ENCODE measurements at regions not wholly inside any gene's neighbourhood (a gene's known extent, or its start where the extent isn't known, plus 50 kb on each side); places are given as distances from the start of the nearest gene placed in this dataset.

DNA sequence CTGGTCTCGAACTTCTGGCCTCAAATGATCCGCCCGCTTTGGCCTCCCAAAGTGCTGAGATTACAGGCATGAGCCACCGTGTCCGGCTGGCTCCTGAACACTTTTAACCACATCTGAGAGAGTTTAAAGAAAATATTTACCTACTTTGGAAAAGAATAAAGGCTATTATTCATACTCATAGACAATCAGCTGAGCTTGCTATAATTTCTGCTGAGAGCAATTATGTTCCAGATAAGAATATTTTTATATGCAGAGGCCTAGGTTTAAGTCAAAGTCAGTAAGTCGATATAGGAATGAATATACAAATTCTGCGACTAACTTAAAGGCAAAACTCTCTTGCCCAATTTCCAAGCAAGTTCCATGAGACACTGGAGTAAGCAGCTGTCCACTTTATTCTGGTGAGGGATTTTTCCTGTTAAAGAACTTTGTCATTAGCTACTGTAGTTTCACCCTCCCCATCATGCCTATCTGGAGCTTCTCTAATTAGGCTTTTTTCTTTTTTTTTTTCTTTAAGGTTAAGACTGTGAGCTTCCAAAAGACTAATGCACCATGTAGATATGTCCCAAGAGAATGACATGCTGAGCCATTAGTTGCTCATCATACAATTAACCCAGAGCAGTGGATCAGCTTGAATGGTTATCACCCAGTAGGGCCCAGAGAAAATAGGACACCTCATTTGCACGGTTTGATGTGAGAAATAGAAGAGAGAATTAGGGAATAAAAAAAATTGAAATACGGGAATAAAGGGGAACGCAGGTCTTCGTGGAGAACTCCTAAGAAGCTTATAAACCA lies 260.1 kb downstream of the KCNE4 start:
- Mint-ChIP-seq H3K4me1 (ENCODE audit: low read depth) (peaks cover 21% of the 10 kb centered on the region), H3K27me3 (ENCODE audit: insufficient read depth) (no peaks in the 10 kb centered on the region; the same call in 1 of the 2 replicates), H3K4me3 (no peak overlapping the region), H3K36me3 (ENCODE audit: low read depth) (no peaks in the 10 kb centered on the region), H3K27ac (no peak overlapping the region), H3K9me3 (no peaks in the 10 kb centered on the region)
- no peak for TF ChIP-seq CTCF (IDR thresholded peaks at IDR 0.05)
- DNase-seq: no peak

- H3K36me3 Mint-ChIP-seq (ENCODE audit: low read depth): no peaks in the 10 kb centered on the region
- H3K4me1 Mint-ChIP-seq (ENCODE audit: low read depth): peaks cover 21% of the 10 kb centered on the region
- H3K9me3 Mint-ChIP-seq: no peaks in the 10 kb centered on the region
- H3K27ac Mint-ChIP-seq: no peak overlapping the region
- no peak for DNase-seq
- H3K4me3 Mint-ChIP-seq: no peak overlapping the region
- no peak for TF ChIP-seq CTCF (IDR thresholded peaks at IDR 0.05)
- no peaks in the 10 kb centered on the region; the same call in 1 of the 2 replicates for H3K27me3 Mint-ChIP-seq (ENCODE audit: insufficient read depth)
These were observed 261.1 kb downstream of the KCNE4 start for GRCh38 chr2:223313101-223313500.

DNA sequence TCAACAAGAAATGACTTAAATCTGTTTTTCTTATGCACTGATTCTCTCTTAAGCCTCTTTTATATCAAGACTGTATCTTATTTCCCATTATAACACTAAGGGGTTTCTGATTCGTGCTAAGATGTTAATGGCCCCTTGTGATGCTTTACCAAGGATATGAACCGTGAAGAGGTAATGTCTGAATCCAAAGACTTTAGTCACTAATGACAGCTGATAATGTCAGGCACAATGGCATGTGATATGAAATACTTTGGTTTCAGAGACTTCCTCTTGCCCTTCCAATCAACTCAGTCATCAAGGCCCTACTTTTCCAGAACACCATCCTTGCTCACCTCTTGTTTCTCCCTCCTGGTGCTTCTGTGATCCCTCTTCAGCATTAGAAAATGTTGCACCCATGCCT lies 262.8 kb downstream of the KCNE4 start:
- H3K4me3 Mint-ChIP-seq: no peak overlapping the region
- no peaks in the 10 kb centered on the region for H3K9me3 Mint-ChIP-seq
- DNase-seq: peak; percentile 13
- H3K36me3 Mint-ChIP-seq (ENCODE audit: low read depth): no peaks in the 10 kb centered on the region
- peak overlapping the region; percentile 22; the same call in 1 of the 2 replicates for H3K27ac Mint-ChIP-seq
- TF ChIP-seq CTCF (IDR thresholded peaks at IDR 0.05): no peak
- peaks cover 21% of the 10 kb centered on the region for H3K4me1 Mint-ChIP-seq (ENCODE audit: low read depth)
- H3K27me3 Mint-ChIP-seq (ENCODE audit: insufficient read depth): no peaks in the 10 kb centered on the region; the same call in 1 of the 2 replicates

- no peak for TF ChIP-seq CTCF (IDR thresholded peaks at IDR 0.05)
- no peak overlapping the region for H3K4me3 Mint-ChIP-seq
- H3K27ac Mint-ChIP-seq: no peak overlapping the region
- peaks cover 21% of the 10 kb centered on the region for H3K4me1 Mint-ChIP-seq (ENCODE audit: low read depth)
- no peaks in the 10 kb centered on the region for H3K9me3 Mint-ChIP-seq
- no peaks in the 10 kb centered on the region; the same call in 1 of the 2 replicates for H3K27me3 Mint-ChIP-seq (ENCODE audit: insufficient read depth)
- H3K36me3 Mint-ChIP-seq (ENCODE audit: low read depth): no peaks in the 10 kb centered on the region
- DNase-seq: peak; percentile 8
These were observed 263.8 kb downstream of the KCNE4 start for GRCh38 chr2:223315813-223316212.

GRCh38 chr2:223316342-223316741 lies 264.4 kb downstream of the KCNE4 start:
- H3K27me3 Mint-ChIP-seq (ENCODE audit: insufficient read depth): no peaks in the 10 kb centered on the region; the same call in 1 of the 2 replicates
- H3K36me3 Mint-ChIP-seq (ENCODE audit: low read depth): no peaks in the 10 kb centered on the region
- H3K9me3 Mint-ChIP-seq: no peaks in the 10 kb centered on the region
- DNase-seq: no peak
- H3K4me1 Mint-ChIP-seq (ENCODE audit: low read depth): peaks cover 21% of the 10 kb centered on the region
- H3K4me3 Mint-ChIP-seq: no peak overlapping the region
- H3K27ac Mint-ChIP-seq: no peak overlapping the region
- no peak for TF ChIP-seq CTCF (IDR thresholded peaks at IDR 0.05)

Measured in HFFc6 (cell line).